Trophoblast cell (in vitro differentiated cells and primary cell): ENCODE measurements at regions not wholly inside any gene's neighbourhood (a gene's known extent, or its start where the extent isn't known, plus 50 kb on each side); places are given as distances from the start of the nearest gene placed in this dataset.
"Not testable (repeated sequence)": the region's sequence is repeated elsewhere in the genome, so short reads cannot be mapped to it uniquely, and the experiment has no call there.

ENCODE experiments used
- DNase-seq, 2 donors: peaks; one replicate each; pipeline ENCODE4 v3.0.0-alpha.2; 2016
- H2AFZ ChIP-seq: 2 replicates; pipeline ENCODE4 v1.6.1; 2013; ENCODE audit warnings: low read length, moderate library complexity, mild to moderate bottlenecking; ENCODE audit not compliant: insufficient read depth, poor library complexity
- H2AK5ac ChIP-seq: 2 replicates; pipeline ENCODE4 v1.6.1; 2013; ENCODE audit warnings: mild to moderate bottlenecking, low read length
- H2BK120ac ChIP-seq: 2 replicates; pipeline ENCODE4 v1.6.1; 2013; ENCODE audit warnings: low read length, mild to moderate bottlenecking, moderate library complexity; ENCODE audit not compliant: insufficient read depth, poor library complexity
- H2BK12ac ChIP-seq: 2 replicates; pipeline ENCODE4 v1.6.1; 2013; ENCODE audit warnings: mild to moderate bottlenecking, low read length, moderate library complexity
- H2BK5ac ChIP-seq: 2 replicates; pipeline ENCODE4 v1.6.1; 2013; ENCODE audit warnings: low read length, low read depth, moderate library complexity, mild to moderate bottlenecking; ENCODE audit not compliant: poor library complexity
- H3K14ac ChIP-seq: 2 replicates; pipeline ENCODE4 v1.6.1; 2013; ENCODE audit warnings: mild to moderate bottlenecking, low read length
- H3K18ac ChIP-seq: 2 replicates; pipeline ENCODE4 v1.6.1; 2013; ENCODE audit warnings: mild to moderate bottlenecking, low read length
- H3K23ac ChIP-seq: 2 replicates; pipeline ENCODE4 v1.6.1; 2013; ENCODE audit warnings: low read length
- H3K27ac ChIP-seq: 2 replicates; pipeline ENCODE4 v1.5.1; 2013; ENCODE audit warnings: low read depth, mild to moderate bottlenecking, inconsistent platforms, low read length, moderate library complexity
- H3K27me3 ChIP-seq: 2 replicates; pipeline ENCODE4 v1.6.1; 2013; ENCODE audit warnings: inconsistent platforms, mild to moderate bottlenecking, low read length, moderate library complexity; ENCODE audit not compliant: insufficient read depth
- H3K36me3 ChIP-seq, 2 experiments: 1 replicate in 1 of 2; 2 replicates in 1 of 2; pipeline ENCODE4 v1.6.1; 2013; ENCODE audit warnings: low read length in 2 of 2, mild to moderate bottlenecking in 2 of 2, moderate library complexity in 1 of 2; ENCODE audit not compliant: insufficient read depth in 2 of 2, control insufficient read depth in 1 of 2
- H3K4ac ChIP-seq: 2 replicates; pipeline ENCODE4 v1.6.1; 2013; ENCODE audit warnings: low read depth, mild to moderate bottlenecking, low read length, moderate library complexity
- H3K4me1 ChIP-seq, 2 experiments: 1 replicate in 1 of 2; 2 replicates in 1 of 2; pipeline ENCODE4 v1.6.1; 2013; ENCODE audit warnings: low read length in 2 of 2, mild to moderate bottlenecking in 2 of 2, moderate library complexity in 1 of 2; ENCODE audit not compliant: insufficient read depth in 2 of 2, control insufficient read depth in 1 of 2
- H3K4me2 ChIP-seq: 2 replicates; pipeline ENCODE4 v1.6.1; 2013; ENCODE audit warnings: inconsistent platforms, mild to moderate bottlenecking, low read length, moderate library complexity
- H3K4me3 ChIP-seq: 2 replicates; pipeline ENCODE4 v1.5.1; 2013; ENCODE audit warnings: mild to moderate bottlenecking, low read depth, low read length, inconsistent platforms
- H3K79me1 ChIP-seq: one replicate; pipeline ENCODE4 v1.6.1; 2013; ENCODE audit warnings: low read length
- H3K79me2 ChIP-seq: 2 replicates; pipeline ENCODE4 v1.6.1; 2013; ENCODE audit warnings: low read length, mild to moderate bottlenecking; ENCODE audit not compliant: control insufficient read depth, insufficient read depth, poor library complexity
- H3K9ac ChIP-seq: 2 replicates; pipeline ENCODE4 v1.6.1; 2013; ENCODE audit warnings: mild to moderate bottlenecking, low read length
- H3K9me3 ChIP-seq: 2 replicates; pipeline ENCODE4 v1.6.1; 2013; ENCODE audit warnings: low read depth, mild to moderate bottlenecking, control low read depth, inconsistent platforms, low read length; ENCODE audit not compliant: insufficient read depth
- H4K12ac ChIP-seq: 2 replicates; pipeline ENCODE4 v1.6.1; 2013; ENCODE audit warnings: low read depth, mild to moderate bottlenecking, low read length, moderate library complexity
- H4K8ac ChIP-seq: 2 replicates; pipeline ENCODE4 v1.6.1; 2013; ENCODE audit warnings: low read depth, mild to moderate bottlenecking, low read length, moderate library complexity
- H4K91ac ChIP-seq: one replicate; pipeline ENCODE4 v1.6.1; 2013; ENCODE audit warnings: low read depth, mild to moderate bottlenecking, low read length, moderate library complexity
- WGBS: extraction: QIAGEN DNeasy Blood & Tissue Kit; methylation state at CpG from one replicate; pipeline ENCODE4 v1.1.7; 2013; ENCODE audit warnings: missing lambda C conversion rate; ENCODE audit not compliant: insufficient read length, insufficient coverage; ENCODE audit errors: extremely low coverage; 5-methylcytosine and 5-hydroxymethylcytosine counted together

- H3K4me1 ChIP-seq, H3K18ac ChIP-seq, H3K23ac ChIP-seq, H3K4ac ChIP-seq, H3K36me3 ChIP-seq, H4K12ac ChIP-seq, H3K27ac ChIP-seq, DNase-seq, H3K27me3 ChIP-seq, H3K9ac ChIP-seq, H2AK5ac ChIP-seq, H2BK120ac ChIP-seq, H3K14ac ChIP-seq, H4K8ac ChIP-seq, H3K79me2 ChIP-seq, H2BK12ac ChIP-seq, H2BK5ac ChIP-seq, H3K4me2 ChIP-seq, H2AFZ ChIP-seq, H4K91ac ChIP-seq, H3K79me1 ChIP-seq, H3K4me3 ChIP-seq, H3K9me3 ChIP-seq: not testable (repeated sequence)
- no CpG with 5 or more reads among the region's 2 CpGs for WGBS
Measured at GRCh38 chr7:118956285-118956684, 731.8 kb downstream of the ANKRD7 start.

- H2AK5ac ChIP-seq, result no peak overlapping the region
- H3K14ac ChIP-seq, result no peak overlapping the region
- no peak overlapping the region for H2AFZ ChIP-seq
- no peak overlapping the region for H3K4me3 ChIP-seq
- no peak overlapping the region for H4K8ac ChIP-seq
- WGBS, result no CpG with 5 or more reads among the region's 1 CpG
- no peaks in the 10 kb centered on the region for H3K9me3 ChIP-seq
- no peaks in the 10 kb centered on the region for H3K79me2 ChIP-seq
- no peak overlapping the region for H3K4ac ChIP-seq
- no peaks in the 10 kb centered on the region for H3K27me3 ChIP-seq
- H4K12ac ChIP-seq, result no peak overlapping the region
- H3K27ac ChIP-seq, result no peak overlapping the region
- H2BK120ac ChIP-seq, result no peak overlapping the region
- no peak overlapping the region for H3K9ac ChIP-seq
- H3K23ac ChIP-seq, result no peak overlapping the region
- H2BK12ac ChIP-seq, result no peak overlapping the region
- no peak overlapping the region for H4K91ac ChIP-seq
- H3K36me3 ChIP-seq, result no peaks in the 10 kb centered on the region
- H3K79me1 ChIP-seq, result no peaks in the 10 kb centered on the region
- H2BK5ac ChIP-seq, result no peak overlapping the region
- H3K18ac ChIP-seq, result no peak overlapping the region
- no peaks in the 10 kb centered on the region for H3K4me1 ChIP-seq
- no peak overlapping the region for H3K4me2 ChIP-seq
- DNase-seq, result no peak
Measured at GRCh38 chr7:118969370-118969769, 744.9 kb downstream of the ANKRD7 start.

GRCh38 chr7:118971706-118972105 is 747.2 kb downstream of the ANKRD7 start:
- no peaks in the 10 kb centered on the region for H3K79me2 ChIP-seq
- H3K4ac ChIP-seq, result no peak overlapping the region
- no peak overlapping the region for H2AK5ac ChIP-seq
- H3K4me2 ChIP-seq, result no peak overlapping the region
- no peak overlapping the region for H2BK5ac ChIP-seq
- H3K4me1 ChIP-seq, result no peaks in the 10 kb centered on the region
- no peak overlapping the region for H3K4me3 ChIP-seq
- H3K79me1 ChIP-seq, result no peaks in the 10 kb centered on the region
- H3K23ac ChIP-seq, result no peak overlapping the region
- H4K12ac ChIP-seq, result no peak overlapping the region
- no peak overlapping the region for H3K9ac ChIP-seq
- no peaks in the 10 kb centered on the region for H3K27me3 ChIP-seq
- H3K14ac ChIP-seq, result no peak overlapping the region
- no peak overlapping the region for H2AFZ ChIP-seq
- no peak overlapping the region for H2BK120ac ChIP-seq
- H3K36me3 ChIP-seq, result no peaks in the 10 kb centered on the region
- no peak overlapping the region for H4K91ac ChIP-seq
- no CpG with 5 or more reads among the region's 1 CpG for WGBS
- no peak overlapping the region for H4K8ac ChIP-seq
- H3K9me3 ChIP-seq, result no peaks in the 10 kb centered on the region
- H3K27ac ChIP-seq, result no peak overlapping the region
- DNase-seq, result no peak
- H2BK12ac ChIP-seq, result no peak overlapping the region
- H3K18ac ChIP-seq, result no peak overlapping the region

GRCh38 chr7:118974836-118975235 is 750.3 kb downstream of the ANKRD7 start:
- Histone ChIP-seq H3K4me2 (no peak overlapping the region), H2AFZ (no peak overlapping the region), H2BK5ac (no peak overlapping the region), H2BK12ac (no peak overlapping the region), H3K14ac (no peak overlapping the region), H2AK5ac (no peak overlapping the region), H3K9me3 (no peaks in the 10 kb centered on the region), H3K4me1 (no peaks in the 10 kb centered on the region), H3K18ac (no peak overlapping the region), H4K8ac (no peak overlapping the region), H3K79me1 (no peaks in the 10 kb centered on the region), H3K27ac (no peak overlapping the region), H3K23ac (no peak overlapping the region), H3K36me3 (no peaks in the 10 kb centered on the region), H4K91ac (no peak overlapping the region), H2BK120ac (no peak overlapping the region), H3K4me3 (no peak overlapping the region), H3K27me3 (no peaks in the 10 kb centered on the region), H3K9ac (no peak overlapping the region), H4K12ac (no peak overlapping the region), H3K4ac (no peak overlapping the region), H3K79me2 (no peaks in the 10 kb centered on the region)
- no peak for DNase-seq
- WGBS, result no CpG with 5 or more reads among the region's 1 CpG
